ENCODE measurements at regions not wholly inside any gene's neighbourhood (a gene's known extent, or its start where the extent isn't known, plus 50 kb on each side); places are given as distances from the start of the nearest gene placed in this dataset.
"Not testable (repeated sequence)": the region's sequence is repeated elsewhere in the genome, so short reads cannot be mapped to it uniquely, and the experiment has no call there.

DNA sequence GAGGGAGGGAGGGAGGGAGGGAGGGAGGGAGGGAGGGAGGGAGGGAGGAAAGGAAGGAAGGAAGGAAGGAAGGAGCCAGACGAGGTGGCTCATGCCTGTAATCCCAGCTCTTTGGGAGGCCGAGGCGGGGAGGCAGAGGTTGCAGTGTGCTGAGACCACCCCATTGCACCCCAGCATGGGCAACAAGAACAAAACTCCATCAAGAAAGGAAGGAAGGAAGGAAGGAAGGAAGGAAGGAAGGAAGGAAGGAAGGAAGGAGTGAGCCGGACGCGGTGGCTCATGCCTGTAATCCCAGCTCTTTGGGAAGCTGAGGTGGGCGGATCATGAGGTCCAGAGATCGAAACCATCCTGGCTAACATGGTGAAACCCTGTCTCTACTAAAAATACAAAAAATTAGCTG lies 60.8 kb upstream of the JARID2 start:
- TF ChIP-seq, protein P1, sequence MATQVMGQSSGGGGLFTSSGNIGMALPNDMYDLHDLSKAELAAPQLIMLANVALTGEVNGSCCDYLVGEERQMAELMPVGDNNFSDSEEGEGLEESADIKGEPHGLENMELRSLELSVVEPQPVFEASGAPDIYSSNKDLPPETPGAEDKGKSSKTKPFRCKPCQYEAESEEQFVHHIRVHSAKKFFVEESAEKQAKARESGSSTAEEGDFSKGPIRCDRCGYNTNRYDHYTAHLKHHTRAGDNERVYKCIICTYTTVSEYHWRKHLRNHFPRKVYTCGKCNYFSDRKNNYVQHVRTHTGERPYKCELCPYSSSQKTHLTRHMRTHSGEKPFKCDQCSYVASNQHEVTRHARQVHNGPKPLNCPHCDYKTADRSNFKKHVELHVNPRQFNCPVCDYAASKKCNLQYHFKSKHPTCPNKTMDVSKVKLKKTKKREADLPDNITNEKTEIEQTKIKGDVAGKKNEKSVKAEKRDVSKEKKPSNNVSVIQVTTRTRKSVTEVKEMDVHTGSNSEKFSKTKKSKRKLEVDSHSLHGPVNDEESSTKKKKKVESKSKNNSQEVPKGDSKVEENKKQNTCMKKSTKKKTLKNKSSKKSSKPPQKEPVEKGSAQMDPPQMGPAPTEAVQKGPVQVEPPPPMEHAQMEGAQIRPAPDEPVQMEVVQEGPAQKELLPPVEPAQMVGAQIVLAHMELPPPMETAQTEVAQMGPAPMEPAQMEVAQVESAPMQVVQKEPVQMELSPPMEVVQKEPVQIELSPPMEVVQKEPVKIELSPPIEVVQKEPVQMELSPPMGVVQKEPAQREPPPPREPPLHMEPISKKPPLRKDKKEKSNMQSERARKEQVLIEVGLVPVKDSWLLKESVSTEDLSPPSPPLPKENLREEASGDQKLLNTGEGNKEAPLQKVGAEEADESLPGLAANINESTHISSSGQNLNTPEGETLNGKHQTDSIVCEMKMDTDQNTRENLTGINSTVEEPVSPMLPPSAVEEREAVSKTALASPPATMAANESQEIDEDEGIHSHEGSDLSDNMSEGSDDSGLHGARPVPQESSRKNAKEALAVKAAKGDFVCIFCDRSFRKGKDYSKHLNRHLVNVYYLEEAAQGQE (IDR thresholded peaks at IDR 0.05; ENCODE audit: low read depth, low read length) = not testable (repeated sequence)
- not testable (repeated sequence) for TF ChIP-seq SP1 (IDR thresholded peaks at IDR 0.05; ENCODE audit: low read depth, low read length)
- TF ChIP-seq, protein P2, sequence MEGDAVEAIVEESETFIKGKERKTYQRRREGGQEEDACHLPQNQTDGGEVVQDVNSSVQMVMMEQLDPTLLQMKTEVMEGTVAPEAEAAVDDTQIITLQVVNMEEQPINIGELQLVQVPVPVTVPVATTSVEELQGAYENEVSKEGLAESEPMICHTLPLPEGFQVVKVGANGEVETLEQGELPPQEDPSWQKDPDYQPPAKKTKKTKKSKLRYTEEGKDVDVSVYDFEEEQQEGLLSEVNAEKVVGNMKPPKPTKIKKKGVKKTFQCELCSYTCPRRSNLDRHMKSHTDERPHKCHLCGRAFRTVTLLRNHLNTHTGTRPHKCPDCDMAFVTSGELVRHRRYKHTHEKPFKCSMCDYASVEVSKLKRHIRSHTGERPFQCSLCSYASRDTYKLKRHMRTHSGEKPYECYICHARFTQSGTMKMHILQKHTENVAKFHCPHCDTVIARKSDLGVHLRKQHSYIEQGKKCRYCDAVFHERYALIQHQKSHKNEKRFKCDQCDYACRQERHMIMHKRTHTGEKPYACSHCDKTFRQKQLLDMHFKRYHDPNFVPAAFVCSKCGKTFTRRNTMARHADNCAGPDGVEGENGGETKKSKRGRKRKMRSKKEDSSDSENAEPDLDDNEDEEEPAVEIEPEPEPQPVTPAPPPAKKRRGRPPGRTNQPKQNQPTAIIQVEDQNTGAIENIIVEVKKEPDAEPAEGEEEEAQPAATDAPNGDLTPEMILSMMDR (IDR thresholded peaks at IDR 0.05 in 2 of 3, conservative IDR thresholded peaks at IDR 0.05 in 1 of 3; ENCODE audit: control insufficient read depth in 2 of 3, extremely low read depth in 1 of 3, insufficient read depth in 1 of 3, low read depth in 3 of 3, low read length in 3 of 3) = not testable (repeated sequence)
- TF ChIP-seq, protein P3, sequence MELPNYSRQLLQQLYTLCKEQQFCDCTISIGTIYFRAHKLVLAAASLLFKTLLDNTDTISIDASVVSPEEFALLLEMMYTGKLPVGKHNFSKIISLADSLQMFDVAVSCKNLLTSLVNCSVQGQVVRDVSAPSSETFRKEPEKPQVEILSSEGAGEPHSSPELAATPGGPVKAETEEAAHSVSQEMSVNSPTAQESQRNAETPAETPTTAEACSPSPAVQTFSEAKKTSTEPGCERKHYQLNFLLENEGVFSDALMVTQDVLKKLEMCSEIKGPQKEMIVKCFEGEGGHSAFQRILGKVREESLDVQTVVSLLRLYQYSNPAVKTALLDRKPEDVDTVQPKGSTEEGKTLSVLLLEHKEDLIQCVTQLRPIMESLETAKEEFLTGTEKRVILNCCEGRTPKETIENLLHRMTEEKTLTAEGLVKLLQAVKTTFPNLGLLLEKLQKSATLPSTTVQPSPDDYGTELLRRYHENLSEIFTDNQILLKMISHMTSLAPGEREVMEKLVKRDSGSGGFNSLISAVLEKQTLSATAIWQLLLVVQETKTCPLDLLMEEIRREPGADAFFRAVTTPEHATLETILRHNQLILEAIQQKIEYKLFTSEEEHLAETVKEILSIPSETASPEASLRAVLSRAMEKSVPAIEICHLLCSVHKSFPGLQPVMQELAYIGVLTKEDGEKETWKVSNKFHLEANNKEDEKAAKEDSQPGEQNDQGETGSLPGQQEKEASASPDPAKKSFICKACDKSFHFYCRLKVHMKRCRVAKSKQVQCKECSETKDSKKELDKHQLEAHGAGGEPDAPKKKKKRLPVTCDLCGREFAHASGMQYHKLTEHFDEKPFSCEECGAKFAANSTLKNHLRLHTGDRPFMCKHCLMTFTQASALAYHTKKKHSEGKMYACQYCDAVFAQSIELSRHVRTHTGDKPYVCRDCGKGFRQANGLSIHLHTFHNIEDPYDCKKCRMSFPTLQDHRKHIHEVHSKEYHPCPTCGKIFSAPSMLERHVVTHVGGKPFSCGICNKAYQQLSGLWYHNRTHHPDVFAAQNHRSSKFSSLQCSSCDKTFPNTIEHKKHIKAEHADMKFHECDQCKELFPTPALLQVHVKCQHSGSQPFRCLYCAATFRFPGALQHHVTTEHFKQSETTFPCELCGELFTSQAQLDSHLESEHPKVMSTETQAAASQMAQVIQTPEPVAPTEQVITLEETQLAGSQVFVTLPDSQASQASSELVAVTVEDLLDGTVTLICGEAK (IDR thresholded peaks at IDR 0.05; ENCODE audit: borderline replicate concordance) = not testable (repeated sequence)

Measured in GM12878 (cell line).